Inferior parietal cortex (tissue), 1 donor: ENCODE measurements at regions not wholly inside any gene's neighbourhood (a gene's known extent, or its start where the extent isn't known, plus 50 kb on each side); places are given as distances from the start of the nearest gene placed in this dataset.
"Not testable (repeated sequence)": the region's sequence is repeated elsewhere in the genome, so short reads cannot be mapped to it uniquely, and the experiment has no call there.

Experiments used
- DNase-seq: peaks from one replicate; pipeline ENCODE4 v3.0.0-alpha.2; 2016; ENCODE audit errors: extremely low spot score

DNA sequence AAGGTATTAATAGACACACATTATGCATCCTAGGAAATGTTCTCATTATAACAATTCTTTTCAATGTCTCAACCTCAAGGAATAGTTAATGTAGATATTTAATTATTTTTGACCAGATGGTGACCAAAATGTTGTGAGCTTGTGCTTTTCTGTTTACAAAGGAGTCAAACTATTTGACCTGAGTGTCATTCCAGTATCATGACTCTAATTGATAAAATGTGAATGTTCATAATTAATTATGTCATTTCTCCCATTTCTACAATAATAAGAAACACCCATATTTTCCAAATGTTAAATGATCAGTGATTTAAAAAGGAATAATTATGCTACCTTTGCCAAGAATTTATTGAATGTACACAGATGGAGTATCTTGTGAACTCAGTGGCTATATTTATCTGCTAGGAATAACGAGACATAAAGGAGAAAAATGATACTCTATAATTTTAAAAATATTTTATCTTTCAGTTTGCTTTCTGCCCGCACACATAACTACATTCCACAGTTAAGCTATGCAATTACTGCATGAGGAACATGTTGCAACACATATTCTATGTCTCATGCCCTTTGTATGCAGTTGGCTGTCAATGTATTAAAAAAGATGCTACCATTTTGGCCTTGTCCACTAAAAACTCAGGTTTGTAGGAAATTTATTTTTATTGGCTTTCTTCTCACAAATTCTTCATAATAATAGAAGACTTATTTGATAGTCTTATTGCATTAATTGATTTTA, 376.7 kb upstream of the CCDC179 start:
- no peak for DNase-seq

DNA sequence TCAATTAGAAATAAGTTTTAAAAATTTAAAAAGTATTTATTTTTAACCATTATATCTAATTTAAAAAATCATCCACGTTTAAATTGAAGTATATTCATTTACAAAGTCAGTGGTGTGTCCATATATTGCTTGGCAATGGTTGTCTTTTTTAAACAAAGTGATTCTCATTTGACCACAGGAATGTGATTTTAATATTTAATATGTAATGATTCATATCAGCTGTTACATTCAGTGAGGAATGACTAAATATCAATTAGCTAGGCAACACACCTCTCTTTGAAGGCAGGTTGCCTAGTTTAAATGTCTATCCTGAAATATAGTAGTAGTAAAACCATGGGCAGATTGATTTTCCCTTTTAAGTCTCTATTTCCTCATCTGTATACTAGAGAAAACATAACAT, 392.2 kb upstream of the CCDC179 start:
- no peak for DNase-seq

GRCh38 chr11:23257088-23257487, 396.8 kb upstream of the CCDC179 start:
- no peak for DNase-seq

- no peak for DNase-seq
Measured at GRCh38 chr11:23257556-23257955, 397.3 kb upstream of the CCDC179 start.

GRCh38 chr11:23263466-23263865, 403.2 kb upstream of the CCDC179 start:
- DNase-seq, result no peak

DNA sequence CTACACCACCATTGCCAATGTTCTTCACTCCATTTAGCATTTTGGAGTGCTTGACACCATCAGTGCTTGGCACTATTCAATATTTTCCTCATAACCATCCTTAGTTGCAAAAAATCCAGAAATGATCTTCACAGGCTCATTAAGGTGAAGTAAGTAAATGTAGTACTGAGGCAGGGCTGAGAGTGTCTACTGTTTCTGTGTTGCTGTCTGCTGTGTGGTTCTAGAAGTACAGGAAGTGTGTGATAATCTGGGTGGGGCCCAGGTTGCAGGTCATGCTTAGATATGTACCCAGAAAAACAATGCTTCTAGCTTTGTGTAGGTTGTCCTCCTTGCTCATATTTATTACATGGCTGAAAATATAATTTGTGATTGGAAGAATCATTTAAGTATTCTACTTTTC, 411.8 kb upstream of the CCDC179 start:
- DNase-seq, result no peak

GRCh38 chr11:23278121-23278520, 417.8 kb upstream of the CCDC179 start:
- no peak for DNase-seq

- DNase-seq, result no peak
Measured at GRCh38 chr11:23280088-23280487, 419.8 kb upstream of the CCDC179 start.

- no peak for DNase-seq
Measured at GRCh38 chr11:23283666-23284065, 423.4 kb upstream of the CCDC179 start.

GRCh38 chr11:23284631-23285030, 424.4 kb upstream of the CCDC179 start:
- no peak for DNase-seq

DNA sequence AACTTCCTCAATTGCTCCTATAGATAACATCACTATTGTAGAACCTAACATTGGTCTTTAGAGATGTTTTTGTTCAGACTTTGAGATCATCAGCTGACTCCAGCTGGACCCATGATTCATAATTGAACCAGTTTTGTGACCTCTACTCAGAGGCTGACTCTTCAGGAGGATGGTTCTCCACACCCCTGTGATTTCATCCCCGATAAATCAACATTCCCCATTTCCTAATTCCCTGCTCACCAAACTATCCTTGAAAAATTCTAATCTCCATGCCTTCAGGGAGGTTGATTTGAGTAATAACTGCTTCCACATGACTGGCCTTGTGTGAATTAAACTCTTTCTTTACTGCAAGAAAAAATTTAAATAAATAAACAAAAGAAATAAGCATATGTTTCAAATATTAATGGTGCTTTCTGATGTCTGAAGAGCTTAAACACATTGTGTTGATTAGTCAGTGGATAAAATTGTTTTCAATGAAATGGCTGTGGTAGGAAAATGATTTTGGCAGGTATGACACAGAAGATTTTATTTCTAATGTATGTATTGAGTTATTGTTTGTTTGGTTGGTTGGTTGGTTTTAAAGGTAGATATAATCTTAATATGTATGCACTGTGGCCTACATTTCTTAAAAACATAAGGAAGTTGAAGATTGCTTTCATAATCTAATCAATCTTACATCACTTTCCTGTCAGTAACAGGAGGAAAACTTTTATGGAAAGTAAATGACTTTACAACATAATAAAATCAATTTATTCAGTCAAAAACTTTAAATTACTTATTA, 427.9 kb upstream of the CCDC179 start:
- no peak for DNase-seq

DNA sequence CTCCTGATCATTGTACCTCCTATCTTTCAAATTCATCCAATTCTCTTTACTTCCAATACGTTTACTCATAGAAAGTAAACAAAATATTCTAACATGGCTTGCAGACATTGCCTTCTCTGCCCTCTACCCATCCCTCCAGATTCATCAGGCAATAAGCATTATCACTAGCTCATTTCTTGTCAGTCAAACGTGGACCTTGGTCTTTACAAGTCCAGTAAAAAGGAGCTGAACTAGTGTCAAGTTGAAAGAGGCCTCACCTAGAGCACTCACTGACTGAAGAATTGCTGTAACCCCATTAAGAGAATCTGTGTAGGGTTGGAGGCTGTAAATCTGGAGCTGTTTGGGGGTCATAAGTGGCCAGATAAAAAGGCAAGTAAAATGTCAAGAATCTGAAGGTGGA, 435.0 kb upstream of the CCDC179 start:
- no peak for DNase-seq

- no peak for DNase-seq
Measured at GRCh38 chr11:23308041-23308440, 447.8 kb upstream of the CCDC179 start.

DNA sequence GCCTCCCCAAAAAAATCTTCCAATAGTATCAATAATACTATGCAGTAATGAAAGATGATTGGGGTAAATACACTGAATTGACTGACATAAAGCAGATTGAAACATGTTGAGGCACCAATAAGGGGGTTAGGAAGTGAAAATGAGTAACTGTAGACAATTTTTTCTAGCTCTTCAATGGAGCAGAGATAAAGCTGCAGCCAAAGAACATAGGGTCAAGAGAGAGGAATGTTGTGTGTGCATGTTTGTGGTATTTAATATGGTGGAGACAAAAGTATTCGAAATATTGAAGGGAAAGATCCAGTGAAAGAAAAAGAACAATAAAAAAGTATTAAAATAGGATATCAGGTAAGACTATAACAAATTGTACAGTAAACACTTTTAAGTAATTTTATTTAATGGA, 450.0 kb upstream of the CCDC179 start:
- no peak for DNase-seq

DNA sequence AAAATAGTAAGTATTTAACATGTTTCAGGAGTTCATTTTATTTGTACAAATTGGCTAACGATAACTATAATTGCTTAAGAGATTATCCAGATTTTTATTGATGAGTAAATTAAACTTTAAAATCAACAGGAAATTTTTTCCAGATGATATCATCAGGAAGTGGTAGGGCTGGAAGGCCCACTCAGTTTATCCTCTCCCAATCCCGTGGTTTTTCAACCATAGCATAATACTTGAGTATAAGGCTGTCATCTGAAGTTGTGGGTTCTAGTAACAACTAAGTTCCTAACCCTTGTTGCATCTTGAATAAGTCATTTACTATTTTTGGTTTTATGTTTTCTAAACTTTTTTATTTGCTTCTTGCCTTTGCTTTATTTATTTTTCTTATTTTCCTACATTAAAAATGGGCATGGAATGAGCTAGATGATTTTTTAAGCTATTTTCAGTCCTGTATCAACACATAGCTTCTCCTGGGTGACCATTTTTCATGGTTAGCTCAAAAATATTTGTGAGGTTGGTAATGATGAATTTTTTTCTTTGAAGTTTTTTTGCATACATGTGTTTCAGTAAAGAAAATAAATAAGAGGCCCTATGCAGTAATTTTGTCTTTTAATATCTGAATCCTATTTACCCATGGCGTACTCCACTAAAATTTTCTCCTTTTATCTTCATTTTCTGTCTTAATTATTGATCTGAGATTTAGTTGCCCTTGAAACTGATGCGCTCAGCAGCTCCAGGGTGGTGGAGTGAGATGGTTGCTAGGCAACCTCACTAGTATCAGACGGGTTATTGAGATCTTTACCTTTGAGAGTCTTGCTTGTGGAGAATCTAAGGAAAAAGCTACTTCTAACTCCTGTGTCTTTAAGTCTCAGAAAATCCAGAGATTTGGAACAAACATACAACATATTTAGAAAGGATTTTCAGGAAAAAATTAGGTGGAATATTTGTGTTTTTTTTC, 452.0 kb upstream of the CCDC179 start:
- DNase-seq, result no peak

GRCh38 chr11:23313001-23313400, 452.7 kb upstream of the CCDC179 start:
- DNase-seq, result no peak

DNA sequence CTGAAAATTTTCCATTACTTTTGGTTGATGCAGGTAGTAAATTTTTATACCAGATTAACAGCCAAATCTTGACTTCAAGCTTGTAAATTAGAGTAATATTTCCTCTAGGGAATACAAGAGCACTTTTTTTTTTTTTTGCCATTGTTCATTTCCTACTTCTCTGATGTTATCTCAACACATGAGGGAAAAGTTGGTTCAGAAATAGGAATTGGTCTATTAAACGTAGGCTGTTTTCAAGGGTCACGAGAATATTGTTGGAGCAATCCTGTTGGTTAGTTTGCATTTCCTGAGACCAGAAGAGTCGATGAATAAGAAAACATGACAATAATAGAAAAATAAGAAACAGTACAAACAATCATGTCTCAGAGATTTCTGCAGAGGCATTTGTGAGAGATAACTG, 453.9 kb upstream of the CCDC179 start:
- no peak for DNase-seq

DNA sequence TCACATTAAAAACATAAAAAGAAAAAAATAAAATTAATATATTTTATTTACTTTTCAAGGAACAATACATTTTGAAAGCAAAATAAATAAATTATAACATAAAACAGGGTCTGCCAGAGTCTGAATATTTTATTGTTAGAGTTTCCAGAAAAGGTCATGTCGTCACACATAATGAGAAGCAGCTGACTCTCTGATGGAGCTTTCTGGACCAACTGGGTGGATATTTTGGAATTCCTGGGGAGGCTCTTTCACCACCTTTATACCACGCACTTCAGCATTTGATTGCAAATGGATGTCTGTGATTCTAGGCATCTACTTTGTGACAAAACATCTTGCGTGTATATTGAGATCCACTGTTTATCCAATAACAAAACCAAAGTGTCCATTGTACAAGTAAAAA, 455.0 kb upstream of the CCDC179 start:
- no peak for DNase-seq

- no peak for DNase-seq
Measured at GRCh38 chr11:23317816-23318215, 457.5 kb upstream of the CCDC179 start.

DNA sequence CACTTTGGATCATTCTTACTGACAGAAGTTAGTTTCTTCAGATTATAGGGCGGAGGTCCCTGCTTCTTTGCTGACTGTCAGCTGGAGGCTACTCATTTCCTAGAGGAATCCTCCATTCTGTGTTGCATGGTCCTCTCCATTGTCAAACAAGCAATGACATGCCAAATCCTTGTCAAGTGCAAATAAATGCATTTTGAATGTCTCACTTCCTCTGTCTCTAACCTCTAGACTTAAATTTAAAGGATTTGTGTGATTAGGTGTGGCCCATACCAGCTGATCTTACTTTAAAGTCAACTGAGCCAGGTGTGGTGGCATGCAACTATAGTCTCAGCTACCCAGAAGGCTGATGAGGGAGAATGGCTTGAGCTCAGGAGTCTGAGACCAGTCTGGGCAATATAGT, 458.4 kb upstream of the CCDC179 start:
- DNase-seq, result no peak

GRCh38 chr11:23320131-23320530, 459.9 kb upstream of the CCDC179 start:
- no peak for DNase-seq

GRCh38 chr11:23335586-23335985, 475.3 kb upstream of the CCDC179 start:
- DNase-seq, result not testable (repeated sequence)
